OCI-LY1 (cell line): ENCODE measurements at regions not wholly inside any gene's neighbourhood (a gene's known extent, or its start where the extent isn't known, plus 50 kb on each side); places are given as distances from the start of the nearest gene placed in this dataset.

ENCODE experiments used
- CTCF ChIP-seq: fragments of 200-600 bp; sonication (generic), shearing (Covaris generic); IDR thresholded peaks from 2 replicates; pipeline ENCODE4 v1.5.1; 2017; ENCODE audit warnings: mild to moderate bottlenecking, antibody characterized with exemption, low read length, moderate library complexity, mixed read lengths
- EZH2 ChIP-seq: fragments of 200-600 bp; sonication (generic), shearing (Covaris generic); IDR thresholded peaks from 2 replicates; pipeline ENCODE4 v1.8.0; 2017; ENCODE audit warnings: borderline replicate concordance, mixed run types, mild to moderate bottlenecking, antibody characterized with exemption, low read length, moderate library complexity, mixed read lengths

- no peak for TF ChIP-seq CTCF
- no peak for TF ChIP-seq EZH2
These were observed 832.0 kb upstream of the ZEB2 start for GRCh38 chr2:145351864-145352425.
